ENCODE measurements at regions not wholly inside any gene's neighbourhood (a gene's known extent, or its start where the extent isn't known, plus 50 kb on each side); places are given as distances from the start of the nearest gene placed in this dataset.

GRCh38 chr7:152553671-152554317 lies 118.0 kb upstream of the KMT2C start:
- H3K9me2 ChIP-seq (ENCODE audit: insufficient read depth), result no peaks in the 10 kb centered on the region
- H3K79me2 ChIP-seq (ENCODE audit: low read depth), result no peaks in the 10 kb centered on the region
- TF ChIP-seq EZH2 (IDR thresholded peaks at IDR 0.05; ENCODE audit: low read depth) (no peak), CTCF (conservative IDR thresholded peaks at IDR 0.05) (no peak)
- no TSS peak for BruUV-seq (replicated peaks)
- H3K4me2 ChIP-seq, result no peak overlapping the region
- ChIA-PET CTCF (no interaction called here), POLR2A (ENCODE audit: unreplicated experiment) (no interaction called here)
- no peaks in the 10 kb centered on the region for H3K27me3 ChIP-seq (ENCODE audit: insufficient read depth, low read depth)
- no peak overlapping the region for H3K4me3 ChIP-seq
- no peaks in the 10 kb centered on the region for H4K20me1 ChIP-seq (ENCODE audit: insufficient read depth)
- no peaks in the 10 kb centered on the region for H3K36me3 ChIP-seq (ENCODE audit: low read depth)
- no peak overlapping the region for H3K27ac ChIP-seq
- H3F3A ChIP-seq (ENCODE audit: insufficient read depth, low read depth), result no peaks in the 10 kb centered on the region
- H3K4me1 ChIP-seq (replicated peaks; ENCODE audit: insufficient read depth), result no peaks in the 10 kb centered on the region
- H2AFZ ChIP-seq, result no peak overlapping the region
- no peak for DNase-seq
- intact Hi-C loops (cut with micrococcal nuclease; ENCODE audit: unreplicated experiment), result no loop called here
- no peaks in the 10 kb centered on the region for H3K9me3 ChIP-seq (ENCODE audit: insufficient read depth, low read depth)

GRCh38 chr7:152551304-152552036 lies 115.7 kb upstream of the KMT2C start:
- TF ChIP-seq EZH2 (IDR thresholded peaks at IDR 0.05; ENCODE audit: low read depth) (no peak), CTCF (conservative IDR thresholded peaks at IDR 0.05) (no peak)
- ChIA-PET POLR2A (ENCODE audit: unreplicated experiment) (no interaction called here), CTCF (no interaction called here)
- Histone ChIP-seq H3K9me3 (ENCODE audit: insufficient read depth, low read depth) (no peaks in the 10 kb centered on the region), H3F3A (ENCODE audit: insufficient read depth, low read depth) (no peaks in the 10 kb centered on the region), H3K36me3 (ENCODE audit: low read depth) (no peaks in the 10 kb centered on the region), H3K4me3 (no peak overlapping the region), H3K79me2 (ENCODE audit: low read depth) (no peaks in the 10 kb centered on the region), H2AFZ (no peak overlapping the region), H3K4me2 (no peak overlapping the region), H3K4me1 (replicated peaks; ENCODE audit: insufficient read depth) (no peaks in the 10 kb centered on the region), H4K20me1 (ENCODE audit: insufficient read depth) (no peaks in the 10 kb centered on the region), H3K9me2 (ENCODE audit: insufficient read depth) (no peaks in the 10 kb centered on the region), H3K27ac (no peak overlapping the region), H3K27me3 (ENCODE audit: insufficient read depth, low read depth) (no peaks in the 10 kb centered on the region)
- DNase-seq, result no peak
- intact Hi-C loops (cut with micrococcal nuclease; ENCODE audit: unreplicated experiment), result no loop called here
- no TSS peak for BruUV-seq (replicated peaks)

- no peak overlapping the region for H3K27ac ChIP-seq
- no peak for DNase-seq
- H3K4me3 ChIP-seq, result no peak overlapping the region
- TF ChIP-seq EZH2 (IDR thresholded peaks at IDR 0.05; ENCODE audit: low read depth), result no peak
- TF ChIP-seq CTCF (conservative IDR thresholded peaks at IDR 0.05), result no peak
- no peaks in the 10 kb centered on the region for H3K79me2 ChIP-seq (ENCODE audit: low read depth)
- H3K36me3 ChIP-seq (ENCODE audit: low read depth), result no peaks in the 10 kb centered on the region
- no TSS peak for BruUV-seq (replicated peaks)
- no peaks in the 10 kb centered on the region for H3K27me3 ChIP-seq (ENCODE audit: insufficient read depth, low read depth)
- H3F3A ChIP-seq (ENCODE audit: insufficient read depth, low read depth), result peaks cover 11% of the 10 kb centered on the region
- H3K9me3 ChIP-seq (ENCODE audit: insufficient read depth, low read depth), result no peaks in the 10 kb centered on the region
- no peak overlapping the region for H2AFZ ChIP-seq
- intact Hi-C loops (cut with micrococcal nuclease; ENCODE audit: unreplicated experiment), result no loop called here
- POLR2A ChIA-PET (ENCODE audit: unreplicated experiment), result interaction anchor here (0.6 kb wide), 1 partner anchor 37 kb away, joined by 4 read pairs; no protein-coding TSS in a partner anchor
- H3K4me1 ChIP-seq (replicated peaks; ENCODE audit: insufficient read depth), result peaks cover 12% of the 10 kb centered on the region
- no peak overlapping the region for H3K4me2 ChIP-seq
- H3K9me2 ChIP-seq (ENCODE audit: insufficient read depth), result no peaks in the 10 kb centered on the region
- H4K20me1 ChIP-seq (ENCODE audit: insufficient read depth), result no peaks in the 10 kb centered on the region
- CTCF ChIA-PET, result no interaction called here
Observed at GRCh38 chr7:152544971-152545619, 109.3 kb upstream of the KMT2C start.
